Ascending aorta (tissue), 2 donors: ENCODE measurements at regions not wholly inside any gene's neighbourhood (a gene's known extent, or its start where the extent isn't known, plus 50 kb on each side); places are given as distances from the start of the nearest gene placed in this dataset.
A peak's percentile ranks its signal among the peaks of the same experiment; 100 is the strongest.

Experiments
- DNase-seq, 2 donors: peaks; one replicate each; pipeline ENCODE4 v3.0.0-alpha.2; 2019; ENCODE audit warnings: low spot score in 2 of 2
- H3K27ac ChIP-seq, 2 donors: fragments of 200-600 bp; sonication (generic); one replicate each; pipeline ENCODE4 v1.5.1; 2016 to 2017; ENCODE audit warnings: mild to moderate bottlenecking in 1 of 2
- H3K27me3 ChIP-seq: fragments of 200-600 bp; sonication (generic); one replicate; pipeline ENCODE4 v1.5.1; 2017
- H3K36me3 ChIP-seq, 2 donors: fragments of 200-600 bp; sonication (generic); one replicate each; pipeline ENCODE4 v1.5.1; 2016
- H3K4me1 ChIP-seq, 2 donors: fragments of 200-600 bp; sonication (generic); one replicate each; pipeline ENCODE4 v1.5.1; 2016 to 2017; ENCODE audit warnings: mild to moderate bottlenecking in 1 of 2
- H3K4me3 ChIP-seq, 2 donors: fragments of 200-600 bp; sonication (generic); one replicate each; pipeline ENCODE4 v1.5.1; 2016 to 2017; ENCODE audit warnings: mild to moderate bottlenecking in 1 of 2
- H3K9me3 ChIP-seq, 2 donors: fragments of 200-600 bp; sonication (generic); one replicate each; pipeline ENCODE4 v1.5.1; 2016
- CTCF ChIP-seq, 3 experiments: fragments of 200-600 bp in 2 of 3; fragments of 450-650 bp in 1 of 3; sonication (generic) in 2 of 3; IDR thresholded peaks; one replicate each; pipeline ENCODE4 v1.5.1; 2016 to 2019; ENCODE audit warnings: antibody characterized with exemption in 3 of 3, mild to moderate bottlenecking in 1 of 3, moderate library complexity in 1 of 3
- intact Hi-C: fragments of 100-400 bp; cut with DNase I; formaldehyde crosslinking; loops from one replicate; pipeline ENCODE4 v1.15.1; 2023

DNA sequence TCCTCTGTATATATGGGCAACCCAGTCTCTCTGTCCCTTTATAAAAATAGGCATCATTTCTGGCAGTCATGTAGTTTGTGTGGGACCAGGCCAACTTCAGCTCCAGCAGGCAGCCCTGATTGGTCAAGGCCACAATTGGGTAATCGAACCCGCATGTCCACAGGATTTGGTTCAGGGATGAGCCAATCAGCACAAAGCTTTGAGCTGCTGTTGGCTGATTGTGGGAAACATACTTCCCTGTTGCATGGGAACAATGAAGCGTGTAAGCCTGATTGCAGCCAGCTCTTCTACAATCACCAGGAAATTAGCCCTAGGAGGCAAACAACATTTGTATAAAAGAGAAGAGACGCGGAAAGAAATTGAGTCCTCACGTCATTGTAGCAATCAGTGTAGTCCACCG is 328.6 kb downstream of the PCNX1 start:
- Histone ChIP-seq H3K27ac (no peak overlapping the region), H3K36me3 (no peaks in the 10 kb centered on the region), H3K4me1 (no peaks in the 10 kb centered on the region), H3K4me3 (no peak overlapping the region), H3K27me3 (no peaks in the 10 kb centered on the region), H3K9me3 (no peaks in the 10 kb centered on the region)
- TF ChIP-seq CTCF (IDR thresholded peaks at IDR 0.05), result no peak
- intact Hi-C loops, result no loop called here
- peak; percentile 46 to 81 for DNase-seq

GRCh38 chr14:71236487-71236886 is 329.2 kb downstream of the PCNX1 start:
- H3K27ac ChIP-seq, result no peak overlapping the region
- H3K36me3 ChIP-seq, result no peaks in the 10 kb centered on the region
- no peak overlapping the region for H3K4me3 ChIP-seq
- no peaks in the 10 kb centered on the region for H3K27me3 ChIP-seq
- intact Hi-C loops, result no loop called here
- no peaks in the 10 kb centered on the region for H3K9me3 ChIP-seq
- no peaks in the 10 kb centered on the region for H3K4me1 ChIP-seq
- no peak for DNase-seq
- no peak for TF ChIP-seq CTCF (IDR thresholded peaks at IDR 0.05)

DNA sequence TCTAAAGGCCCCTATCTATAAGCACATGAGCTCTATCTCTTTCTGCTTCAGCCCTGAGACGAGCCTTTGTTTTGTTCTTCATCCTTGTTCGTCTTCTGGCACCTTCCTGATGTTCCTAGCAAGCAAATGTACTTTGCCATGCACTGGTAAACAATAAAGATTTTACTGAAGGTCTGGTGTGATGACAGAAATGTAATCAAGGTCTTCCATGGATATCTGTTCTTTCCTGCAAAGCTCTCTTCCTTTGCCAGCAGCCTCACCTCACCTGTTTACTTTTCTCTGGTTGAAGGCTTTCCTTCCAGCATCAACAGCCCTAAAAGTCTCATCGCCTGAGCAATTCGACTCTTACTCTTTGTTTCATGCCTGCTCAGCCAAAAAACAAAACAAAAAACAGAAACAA is 330.3 kb downstream of the PCNX1 start:
- Histone ChIP-seq H3K27ac (no peak overlapping the region), H3K4me3 (no peak overlapping the region), H3K36me3 (no peaks in the 10 kb centered on the region), H3K4me1 (peaks cover 0 to 9% of the 10 kb centered on the region in 2 donors), H3K9me3 (no peaks in the 10 kb centered on the region), H3K27me3 (no peaks in the 10 kb centered on the region)
- TF ChIP-seq CTCF (IDR thresholded peaks at IDR 0.05), result no peak
- intact Hi-C loops, result no loop called here
- no peak for DNase-seq

- no peaks in the 10 kb centered on the region for H3K36me3 ChIP-seq
- peaks cover 0 to 18% of the 10 kb centered on the region in 2 donors for H3K4me1 ChIP-seq
- no peak overlapping the region for H3K4me3 ChIP-seq
- H3K9me3 ChIP-seq, result no peaks in the 10 kb centered on the region
- H3K27ac ChIP-seq, result no peak overlapping the region
- intact Hi-C loops, result no loop called here
- no peak for DNase-seq
- no peaks in the 10 kb centered on the region for H3K27me3 ChIP-seq
- no peak for TF ChIP-seq CTCF (IDR thresholded peaks at IDR 0.05)
Observed at GRCh38 chr14:71238835-71239234, 331.6 kb downstream of the PCNX1 start.

DNA sequence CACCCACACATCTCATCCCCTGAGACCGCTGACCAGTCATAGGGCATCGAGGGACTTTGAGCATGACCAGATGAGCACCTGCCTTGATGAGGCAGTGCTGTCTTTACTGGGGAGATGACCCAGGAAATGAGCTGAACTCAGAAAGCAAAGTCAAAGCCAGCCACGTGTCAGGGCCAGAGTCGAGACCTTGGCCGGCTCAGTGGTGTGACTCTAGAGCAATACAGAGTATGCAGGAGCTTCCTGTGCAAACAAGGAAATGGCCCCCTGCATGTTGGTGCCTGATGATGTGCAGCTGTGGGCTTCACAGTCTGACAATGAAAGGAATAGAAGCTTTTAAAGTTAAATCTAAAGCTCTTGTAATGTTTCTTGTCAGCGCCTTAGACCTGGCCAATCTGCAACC is 332.9 kb downstream of the PCNX1 start:
- DNase-seq, result no peak
- Histone ChIP-seq H3K4me1 (peaks cover 0 to 22% of the 10 kb centered on the region in 2 donors), H3K27me3 (no peaks in the 10 kb centered on the region), H3K9me3 (no peaks in the 10 kb centered on the region), H3K27ac (no peak overlapping the region), H3K36me3 (no peaks in the 10 kb centered on the region), H3K4me3 (no peak overlapping the region)
- intact Hi-C loops, result no loop called here
- TF ChIP-seq CTCF (IDR thresholded peaks at IDR 0.05), result no peak

GRCh38 chr14:71240866-71241520 is 333.7 kb downstream of the PCNX1 start:
- no peak overlapping the region for H3K27ac ChIP-seq
- no peak for TF ChIP-seq CTCF (IDR thresholded peaks at IDR 0.05)
- H3K27me3 ChIP-seq, result no peaks in the 10 kb centered on the region
- H3K4me1 ChIP-seq, result peaks cover 0 to 22% of the 10 kb centered on the region in 2 donors
- H3K9me3 ChIP-seq, result no peaks in the 10 kb centered on the region
- intact Hi-C loops, result no loop called here
- H3K36me3 ChIP-seq, result no peaks in the 10 kb centered on the region
- DNase-seq, result no peak
- no peak overlapping the region for H3K4me3 ChIP-seq
